Fibroblast of villous mesenchyme (primary cell): ENCODE measurements at regions not wholly inside any gene's neighbourhood (a gene's known extent, or its start where the extent isn't known, plus 50 kb on each side); places are given as distances from the start of the nearest gene placed in this dataset.

Experiments used
- DNase-seq: peaks from one replicate; pipeline ENCODE4 v3.0.0-alpha.2; 2010; ENCODE audit warnings: low read depth
- H3K4me3 ChIP-seq: 2 replicates; pipeline ENCODE4 v1.5.1; 2011; ENCODE audit warnings: low read depth, mild to moderate bottlenecking, low read length
- TF ChIP-seq, protein P1 (sequence below): IDR thresholded peaks from 2 replicates; pipeline ENCODE4 v1.5.1; 2012; ENCODE audit warnings: low read depth, mild to moderate bottlenecking, low read length; ENCODE audit not compliant: insufficient read depth

DNA sequence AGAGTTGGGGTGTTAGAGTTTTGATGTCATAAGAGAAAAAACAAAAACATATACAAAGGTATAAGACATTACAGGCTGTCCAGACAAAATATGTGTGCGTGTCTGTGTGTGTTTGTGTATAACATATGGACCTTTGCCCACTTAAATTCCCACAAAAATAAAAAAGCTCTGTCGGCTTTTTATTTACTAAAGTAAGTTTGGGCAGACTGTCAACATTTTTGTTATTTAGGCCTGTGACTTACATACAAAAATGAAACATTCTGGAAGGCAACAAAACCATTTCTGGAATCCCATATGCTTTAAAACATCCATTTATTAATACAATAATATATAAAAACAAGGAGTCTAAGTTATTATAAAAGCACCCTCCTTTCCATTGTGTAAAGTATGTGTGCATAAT lies 960.1 kb upstream of the FAT3 start:
- TF ChIP-seq, protein P1, sequence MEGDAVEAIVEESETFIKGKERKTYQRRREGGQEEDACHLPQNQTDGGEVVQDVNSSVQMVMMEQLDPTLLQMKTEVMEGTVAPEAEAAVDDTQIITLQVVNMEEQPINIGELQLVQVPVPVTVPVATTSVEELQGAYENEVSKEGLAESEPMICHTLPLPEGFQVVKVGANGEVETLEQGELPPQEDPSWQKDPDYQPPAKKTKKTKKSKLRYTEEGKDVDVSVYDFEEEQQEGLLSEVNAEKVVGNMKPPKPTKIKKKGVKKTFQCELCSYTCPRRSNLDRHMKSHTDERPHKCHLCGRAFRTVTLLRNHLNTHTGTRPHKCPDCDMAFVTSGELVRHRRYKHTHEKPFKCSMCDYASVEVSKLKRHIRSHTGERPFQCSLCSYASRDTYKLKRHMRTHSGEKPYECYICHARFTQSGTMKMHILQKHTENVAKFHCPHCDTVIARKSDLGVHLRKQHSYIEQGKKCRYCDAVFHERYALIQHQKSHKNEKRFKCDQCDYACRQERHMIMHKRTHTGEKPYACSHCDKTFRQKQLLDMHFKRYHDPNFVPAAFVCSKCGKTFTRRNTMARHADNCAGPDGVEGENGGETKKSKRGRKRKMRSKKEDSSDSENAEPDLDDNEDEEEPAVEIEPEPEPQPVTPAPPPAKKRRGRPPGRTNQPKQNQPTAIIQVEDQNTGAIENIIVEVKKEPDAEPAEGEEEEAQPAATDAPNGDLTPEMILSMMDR: no peak
- H3K4me3 ChIP-seq: no peak overlapping the region
- no peak for DNase-seq

DNA sequence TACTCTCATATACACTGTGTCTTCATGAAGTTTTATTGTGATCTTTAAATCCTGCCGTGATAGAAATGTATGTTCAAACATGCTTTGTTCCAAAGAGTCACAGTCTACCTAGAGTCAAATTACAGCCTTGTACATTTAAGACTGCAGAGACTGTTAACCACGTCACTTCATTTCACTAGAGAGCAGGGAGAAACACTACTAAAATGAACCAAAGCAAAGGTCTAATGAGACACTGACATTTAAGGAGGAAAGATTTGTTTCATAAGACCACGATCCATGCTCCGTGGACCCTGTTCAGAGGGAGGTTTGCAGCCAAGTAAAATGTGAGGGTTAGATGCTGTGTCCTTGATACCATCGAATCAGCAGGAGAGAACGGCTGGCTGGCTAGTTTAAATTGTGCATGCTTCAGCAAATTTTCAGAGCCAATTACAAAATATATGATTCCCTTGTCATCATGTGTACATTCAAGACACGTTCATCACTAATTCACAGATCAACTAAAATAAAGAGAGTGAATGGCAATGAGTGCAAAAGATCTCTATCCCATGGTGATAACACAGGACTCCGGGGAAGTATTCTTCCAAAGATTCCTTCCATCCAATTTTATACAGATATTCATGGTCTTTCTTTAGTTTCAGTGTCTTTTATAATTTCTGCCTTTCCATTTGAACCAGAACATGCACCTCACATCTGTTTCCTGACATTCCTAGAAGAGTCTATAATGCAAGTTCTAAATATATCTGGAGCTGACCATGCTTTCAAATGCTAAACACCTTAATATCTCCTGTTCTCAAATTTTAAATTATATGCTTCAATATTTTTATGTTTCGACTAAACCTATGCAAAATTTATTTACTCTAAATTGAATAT lies 960.9 kb upstream of the FAT3 start:
- H3K4me3 ChIP-seq: no peak overlapping the region
- DNase-seq: no peak
- TF ChIP-seq, protein P1: no peak

DNA sequence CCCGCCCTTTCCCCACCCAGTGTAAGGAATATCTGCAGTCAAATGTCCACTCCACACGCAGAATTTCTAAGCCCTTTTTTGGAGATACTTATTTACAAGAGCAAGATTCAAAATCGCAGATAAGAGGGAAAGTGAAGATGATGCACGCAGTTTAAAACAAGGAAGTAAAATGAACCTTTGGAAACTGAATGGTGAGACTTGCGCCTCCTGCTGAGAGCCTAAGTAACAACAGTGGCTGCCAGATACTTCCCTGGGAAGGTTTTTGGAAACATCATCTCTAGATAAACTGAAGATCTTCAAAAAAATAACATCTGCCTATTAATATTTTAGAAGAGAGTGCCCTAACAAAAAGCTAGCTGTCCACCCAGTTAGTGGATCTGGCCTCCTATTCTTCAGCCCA lies 963.1 kb upstream of the FAT3 start:
- DNase-seq: no peak
- no peak overlapping the region for H3K4me3 ChIP-seq
- TF ChIP-seq, protein P1: peak; percentile 6

DNA sequence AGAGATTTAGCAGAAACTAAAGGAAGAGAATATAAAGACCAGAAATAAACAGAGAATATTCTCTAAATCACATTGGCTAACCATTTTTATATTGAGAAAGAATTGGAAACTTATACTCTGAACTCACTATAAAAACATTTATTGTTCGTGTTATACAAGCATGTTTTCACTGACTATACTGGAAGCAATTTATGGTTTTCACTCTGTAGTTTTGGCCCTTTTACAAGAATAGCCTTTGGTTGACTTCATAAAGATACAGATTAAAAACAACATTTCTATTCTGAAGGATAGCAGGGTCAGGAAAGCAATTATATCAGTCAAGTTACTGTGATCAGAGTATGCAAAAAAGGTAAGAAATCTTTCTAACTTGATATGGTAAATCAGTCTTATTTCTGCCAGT lies 965.7 kb upstream of the FAT3 start:
- H3K4me3 ChIP-seq: no peak overlapping the region
- TF ChIP-seq, protein P1: no peak
- no peak for DNase-seq

DNA sequence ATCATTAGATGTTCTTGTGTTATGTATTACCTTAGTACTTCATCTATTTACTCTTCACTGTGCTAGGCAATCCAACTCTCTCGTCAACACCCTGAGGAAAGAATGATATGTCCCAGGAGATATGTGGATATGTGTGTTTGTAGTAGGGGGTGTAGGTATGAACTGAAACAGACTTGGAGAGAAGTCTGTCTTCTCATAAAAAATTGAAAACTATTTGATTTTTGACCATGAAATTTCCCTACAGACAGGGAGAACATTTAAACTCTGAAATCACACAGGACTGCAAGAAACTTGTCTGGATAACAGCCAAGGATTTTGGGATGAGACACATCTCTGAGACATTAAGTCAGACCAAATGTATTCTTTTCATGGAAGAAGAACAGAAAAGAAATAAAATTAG lies 967.0 kb upstream of the FAT3 start:
- TF ChIP-seq, protein P1: no peak
- DNase-seq: no peak
- H3K4me3 ChIP-seq: no peak overlapping the region

DNA sequence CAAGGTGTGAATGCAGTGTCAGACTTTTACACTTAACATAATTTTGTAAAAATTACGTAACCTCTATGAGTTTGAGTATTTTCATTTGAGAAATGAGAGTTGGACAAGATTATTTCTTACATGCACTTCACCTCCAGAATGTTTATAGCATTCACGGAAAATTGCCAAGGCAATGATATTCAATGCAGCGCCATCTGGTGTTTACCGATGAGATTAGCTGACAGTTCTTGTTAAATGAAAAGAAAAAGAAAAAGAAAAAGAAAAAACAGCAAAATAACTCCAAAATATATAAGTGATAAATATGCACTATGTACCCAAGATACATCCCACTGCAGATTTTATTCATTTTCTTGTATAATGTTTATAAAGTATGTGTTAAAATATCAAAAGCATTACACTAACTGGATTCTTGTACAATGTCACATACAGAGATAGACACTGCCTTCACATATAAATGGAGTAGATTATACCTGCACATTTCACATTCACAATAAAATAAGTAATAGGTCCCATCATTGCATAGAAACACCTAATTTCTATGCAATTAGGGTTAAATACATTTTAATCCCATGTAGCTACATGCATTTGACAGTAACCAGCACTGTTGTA lies 976.3 kb upstream of the FAT3 start:
- no peak overlapping the region for H3K4me3 ChIP-seq
- TF ChIP-seq, protein P1: peak; percentile 61
- DNase-seq: peak; percentile 49
